ENCODE measurements at regions not wholly inside any gene's neighbourhood (a gene's known extent, or its start where the extent isn't known, plus 50 kb on each side); places are given as distances from the start of the nearest gene placed in this dataset.

- H3K27ac ChIP-seq: no peak overlapping the region
- H3K4me3 ChIP-seq: no peak overlapping the region
- FAIRE-seq (no peak), DNase-seq (peak in 2 of 6 donors; percentile 17 to 39), ATAC-seq (no peak)
- intact Hi-C loops (cut with DNase I): loop anchor here in 1 of 3 donors (10.0 kb wide), 1 partner anchor 90 kb away; no protein-coding TSS in a partner anchor
- TF ChIP-seq CTCF (IDR thresholded peaks at IDR 0.05): no peak
- WGBS, 2 donors: 56 to 67% methylated on average over 3 of the region's 3 CpGs
- no peaks in the 10 kb centered on the region for H3K36me3 ChIP-seq
- no peaks in the 10 kb centered on the region for H3K27me3 ChIP-seq
- no peaks in the 10 kb centered on the region for H3K9me3 ChIP-seq
- peaks cover 9 to 25% (median 16%) of the 10 kb centered on the region in 3 donors for H3K4me1 ChIP-seq
These were observed 158.5 kb downstream of the CCDC34 start for GRCh38 chr11:27204529-27204928.

- H3K9me3 ChIP-seq: no peaks in the 10 kb centered on the region
- no peak for TF ChIP-seq CTCF (IDR thresholded peaks at IDR 0.05)
- WGBS, 2 donors: 79 to 84% methylated on average over 5 of the region's 5 CpGs
- no peak overlapping the region for H3K4me3 ChIP-seq
- no peak for FAIRE-seq
- H3K4me1 ChIP-seq: peaks cover 9 to 20% (median 16%) of the 10 kb centered on the region in 3 donors
- H3K36me3 ChIP-seq: no peaks in the 10 kb centered on the region
- peak overlapping the region in 1 of 4 donors; percentile 10 for H3K27ac ChIP-seq
- no peaks in the 10 kb centered on the region for H3K27me3 ChIP-seq
- ATAC-seq: no peak
- DNase-seq: no peak
- intact Hi-C loops (cut with DNase I): loop anchor here in 1 of 3 donors (10.0 kb wide), 1 partner anchor 92 kb away; no protein-coding TSS in a partner anchor
These were observed 159.9 kb downstream of the CCDC34 start for GRCh38 chr11:27203077-27203647.

- peak; percentile 86 for FAIRE-seq
- ATAC-seq: peak; percentile 81 to 85 (median 84)
- no peak for TF ChIP-seq CTCF (IDR thresholded peaks at IDR 0.05)
- 8 to 10% methylated on average over 10 of the region's 10 CpGs for WGBS, 2 donors
- Histone ChIP-seq H3K9me3 (no peaks in the 10 kb centered on the region), H3K27me3 (no peaks in the 10 kb centered on the region), H3K27ac (peak overlapping the region; percentile 2 to 83 (median 66)), H3K36me3 (no peaks in the 10 kb centered on the region), H3K4me1 (peaks cover 9 to 20% (median 16%) of the 10 kb centered on the region in 3 donors), H3K4me3 (no peak overlapping the region)
- peak; percentile 80 to 88 (median 85) for DNase-seq
- intact Hi-C loops (cut with DNase I): loop anchor here in 1 of 3 donors (10.0 kb wide), 1 partner anchor 93 kb away; no protein-coding TSS in a partner anchor
These were observed 161.1 kb downstream of the BBOX1 start for GRCh38 chr11:27201454-27202302.

GRCh38 chr11:27200779-27201453, 160.3 kb downstream of the BBOX1 start:
- H3K4me3 ChIP-seq: no peak overlapping the region
- H3K36me3 ChIP-seq: no peaks in the 10 kb centered on the region
- FAIRE-seq (no peak), DNase-seq (no peak), ATAC-seq (no peak)
- 92 to 93% methylated on average over 1 of the region's 1 CpG for WGBS, 2 donors
- no peak for TF ChIP-seq CTCF (IDR thresholded peaks at IDR 0.05)
- H3K4me1 ChIP-seq: peaks cover 9 to 20% (median 16%) of the 10 kb centered on the region in 3 donors
- no peaks in the 10 kb centered on the region for H3K9me3 ChIP-seq
- intact Hi-C loops (cut with DNase I): loop anchor here in 1 of 3 donors (10.0 kb wide), 1 partner anchor 94 kb away; no protein-coding TSS in a partner anchor
- no peaks in the 10 kb centered on the region for H3K27me3 ChIP-seq
- H3K27ac ChIP-seq: peak overlapping the region; percentile 2 to 83 (median 66)

All from pancreas (tissue), 10 donors.